ENCODE measurements at regions not wholly inside any gene's neighbourhood (a gene's known extent, or its start where the extent isn't known, plus 50 kb on each side); places are given as distances from the start of the nearest gene placed in this dataset.

- WGBS, result 59% methylated on average over 2 of the region's 2 CpGs
- H3K4me1 ChIP-seq, result no peaks in the 10 kb centered on the region
- no peak for TF ChIP-seq CTCF (IDR thresholded peaks at IDR 0.05)
- TF ChIP-seq POLR2AphosphoS5 (IDR thresholded peaks at IDR 0.05), result no peak
- no peak for TF ChIP-seq POLR2A (IDR thresholded peaks at IDR 0.05)
- TF ChIP-seq EP300 (IDR thresholded peaks at IDR 0.05), result no peak
- H3K27me3 ChIP-seq, result peaks cover 31% of the 10 kb centered on the region
- DNase-seq (ENCODE audit: low spot score in 2 of 2), result no peak
- no peaks in the 10 kb centered on the region for H3K9me3 ChIP-seq
- no peak overlapping the region for H3K27ac ChIP-seq
- no peak overlapping the region for H3K4me3 ChIP-seq
- H3K36me3 ChIP-seq, result no peaks in the 10 kb centered on the region
These were observed 150.0 kb upstream of the SYT13 start for GRCh38 chr11:45436118-45436517.

GRCh38 chr11:45435706-45436105 is 149.6 kb upstream of the SYT13 start:
- WGBS, result 73% methylated on average over 1 of the region's 3 CpGs
- Histone ChIP-seq H3K27ac (no peak overlapping the region), H3K4me1 (no peaks in the 10 kb centered on the region), H3K9me3 (no peaks in the 10 kb centered on the region), H3K4me3 (no peak overlapping the region), H3K27me3 (peaks cover 31% of the 10 kb centered on the region), H3K36me3 (no peaks in the 10 kb centered on the region)
- DNase-seq (ENCODE audit: low spot score in 2 of 2), result no peak
- no peak for TF ChIP-seq POLR2AphosphoS5 (IDR thresholded peaks at IDR 0.05)
- no peak for TF ChIP-seq EP300 (IDR thresholded peaks at IDR 0.05)
- TF ChIP-seq CTCF (IDR thresholded peaks at IDR 0.05), result no peak
- TF ChIP-seq POLR2A (IDR thresholded peaks at IDR 0.05), result no peak

GRCh38 chr11:45432910-45433309 is 146.8 kb upstream of the SYT13 start:
- no peaks in the 10 kb centered on the region for H3K4me1 ChIP-seq
- WGBS, result 80% methylated on average over 4 of the region's 6 CpGs
- H3K27me3 ChIP-seq, result peaks cover 45% of the 10 kb centered on the region

GRCh38 chr11:45432100-45432499 is 146.0 kb upstream of the SYT13 start:
- H3K4me3 ChIP-seq, result no peak overlapping the region
- TF ChIP-seq CTCF (IDR thresholded peaks at IDR 0.05) (no peak), POLR2A (IDR thresholded peaks at IDR 0.05) (no peak)
- no peaks in the 10 kb centered on the region for H3K9me3 ChIP-seq
- 64% methylated on average over 3 of the region's 3 CpGs for WGBS
- no peak for DNase-seq (ENCODE audit: low spot score in 2 of 2)
- H3K4me1 ChIP-seq, result no peaks in the 10 kb centered on the region
- no peaks in the 10 kb centered on the region for H3K36me3 ChIP-seq
- peaks cover 53% of the 10 kb centered on the region for H3K27me3 ChIP-seq
- H3K27ac ChIP-seq, result no peak overlapping the region

More at GRCh38 chr11:45432910-45433309, 146.8 kb upstream of the SYT13 start:
- H3K36me3 ChIP-seq, result no peaks in the 10 kb centered on the region
- no peaks in the 10 kb centered on the region for H3K9me3 ChIP-seq
- TF ChIP-seq EP300 (IDR thresholded peaks at IDR 0.05) (no peak), CTCF (IDR thresholded peaks at IDR 0.05) (no peak), POLR2AphosphoS5 (IDR thresholded peaks at IDR 0.05) (no peak), POLR2A (IDR thresholded peaks at IDR 0.05) (no peak)
- no peak overlapping the region for H3K27ac ChIP-seq
- no peak overlapping the region for H3K4me3 ChIP-seq
- DNase-seq (ENCODE audit: low spot score in 2 of 2), result no peak

GRCh38 chr11:45431046-45432018 is 145.2 kb upstream of the SYT13 start:
- Histone ChIP-seq H3K27me3 (peaks cover 58% of the 10 kb centered on the region), H3K4me3 (no peak overlapping the region), H3K36me3 (no peaks in the 10 kb centered on the region), H3K9me3 (no peaks in the 10 kb centered on the region), H3K4me1 (no peaks in the 10 kb centered on the region), H3K27ac (no peak overlapping the region)
- WGBS, result 80% methylated on average over 13 of the region's 13 CpGs
- no peak for TF ChIP-seq EP300 (IDR thresholded peaks at IDR 0.05)
- no peak for DNase-seq (ENCODE audit: low spot score in 2 of 2)

All from suprapubic skin (tissue), 4 donors.